Mesodermal cell (in vitro differentiated cells): ENCODE measurements at regions not wholly inside any gene's neighbourhood (a gene's known extent, or its start where the extent isn't known, plus 50 kb on each side); places are given as distances from the start of the nearest gene placed in this dataset.
"Not testable (repeated sequence)": the region's sequence is repeated elsewhere in the genome, so short reads cannot be mapped to it uniquely, and the experiment has no call there.

ENCODE experiments used
- H3K27ac ChIP-seq: 2 replicates; pipeline ENCODE4 v1.7.0; 2013; ENCODE audit warnings: mild to moderate bottlenecking, low read depth, low read length, moderate library complexity; ENCODE audit not compliant: severe bottlenecking
- H3K36me3 ChIP-seq: 2 replicates; pipeline ENCODE4 v1.7.1; 2013; ENCODE audit warnings: mild to moderate bottlenecking, low read length, moderate library complexity; ENCODE audit not compliant: control insufficient read depth, insufficient read depth
- H3K4me1 ChIP-seq: one replicate; pipeline ENCODE4 v1.7.1; 2013; ENCODE audit warnings: mild to moderate bottlenecking, low read length; ENCODE audit not compliant: insufficient read depth, control insufficient read depth, poor library complexity, severe bottlenecking
- H3K4me3 ChIP-seq: 2 replicates; pipeline ENCODE4 v1.7.0; 2013; ENCODE audit warnings: low read length, control low read depth, mild to moderate bottlenecking; ENCODE audit not compliant: insufficient read depth, poor library complexity, severe bottlenecking; ENCODE audit errors: extremely low read depth
- H3K9me3 ChIP-seq: 2 replicates; pipeline ENCODE4 v1.7.1; 2013; ENCODE audit warnings: mild to moderate bottlenecking, low read length, moderate library complexity; ENCODE audit not compliant: control insufficient read depth
- WGBS, 2 experiments: methylation state at CpG; one replicate each; pipeline ENCODE4 v1.1.5; 2013; ENCODE audit warnings: missing lambda C conversion rate in 2 of 2; ENCODE audit not compliant: insufficient coverage in 2 of 2; 5-methylcytosine and 5-hydroxymethylcytosine counted together

DNA sequence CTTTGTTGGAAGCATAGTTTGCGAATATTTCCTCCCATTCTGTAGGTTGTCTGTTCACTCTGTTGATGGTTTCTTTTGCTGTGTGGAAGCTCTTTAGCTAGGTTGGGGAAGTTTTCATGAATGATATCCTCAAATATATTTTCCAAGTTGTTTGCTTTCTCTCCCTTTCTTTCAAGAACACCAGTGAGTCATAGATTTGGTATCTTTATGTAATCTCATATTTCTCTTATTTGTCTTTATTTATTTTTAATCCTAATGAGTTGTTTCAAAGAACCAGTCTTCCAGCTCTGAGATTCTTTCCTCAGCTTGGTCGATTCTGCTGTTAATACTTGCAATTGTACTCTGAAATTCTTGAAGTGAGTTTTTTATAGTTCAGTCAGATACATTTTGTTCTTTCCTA, 628.0 kb upstream of the ID4 start:
- Histone ChIP-seq H3K36me3 (no peaks in the 10 kb centered on the region), H3K4me1 (no peaks in the 10 kb centered on the region), H3K4me3 (no peak overlapping the region), H3K9me3 (no peaks in the 10 kb centered on the region), H3K27ac (no peak overlapping the region)
- WGBS, 2 experiments = 100% methylated on average over 1 of the region's 2 CpGs; no CpG with 5 or more reads in 1 of the 2 experiments

DNA sequence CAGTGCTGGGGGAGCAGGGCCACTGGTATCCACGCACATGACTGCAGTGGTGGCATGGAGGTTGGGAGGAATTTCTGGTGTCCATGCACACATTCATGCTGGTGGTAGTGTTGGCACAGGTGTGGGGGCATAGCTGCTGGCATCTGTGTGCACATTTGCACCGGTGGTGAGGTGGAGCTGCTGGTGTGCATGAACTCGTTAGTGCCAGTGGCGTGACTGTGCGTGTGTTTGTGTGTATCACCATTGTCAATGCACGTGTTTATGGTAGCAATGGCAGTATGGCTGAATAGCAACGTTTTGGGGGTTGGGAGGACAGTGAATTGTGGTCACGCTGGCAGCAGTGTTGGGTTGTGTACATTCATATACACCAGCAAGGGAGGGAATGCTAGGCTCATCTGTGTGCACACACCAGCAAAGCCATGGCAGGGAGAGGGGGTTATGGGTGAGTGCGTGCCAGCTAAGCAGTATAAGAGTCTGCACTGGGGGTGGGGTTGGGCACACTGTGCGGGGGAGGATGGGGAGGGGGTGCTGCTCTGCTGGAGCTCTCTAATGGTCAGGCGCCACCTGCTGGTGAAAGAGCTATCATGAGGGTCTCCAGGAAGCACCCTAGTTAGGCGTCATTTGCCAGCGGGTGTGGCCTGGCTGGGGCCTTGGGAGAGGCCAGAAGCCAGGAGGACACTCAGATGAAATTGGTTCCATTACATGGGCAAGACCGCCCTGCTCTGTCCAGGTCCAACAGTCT, 626.1 kb upstream of the ID4 start:
- no peaks in the 10 kb centered on the region for H3K9me3 ChIP-seq
- H3K4me3 ChIP-seq = no peak overlapping the region
- H3K36me3 ChIP-seq = no peaks in the 10 kb centered on the region
- WGBS, 2 experiments = 91% methylated on average over 9 to 14 of the region's 14 CpGs
- H3K27ac ChIP-seq = no peak overlapping the region
- no peaks in the 10 kb centered on the region for H3K4me1 ChIP-seq

DNA sequence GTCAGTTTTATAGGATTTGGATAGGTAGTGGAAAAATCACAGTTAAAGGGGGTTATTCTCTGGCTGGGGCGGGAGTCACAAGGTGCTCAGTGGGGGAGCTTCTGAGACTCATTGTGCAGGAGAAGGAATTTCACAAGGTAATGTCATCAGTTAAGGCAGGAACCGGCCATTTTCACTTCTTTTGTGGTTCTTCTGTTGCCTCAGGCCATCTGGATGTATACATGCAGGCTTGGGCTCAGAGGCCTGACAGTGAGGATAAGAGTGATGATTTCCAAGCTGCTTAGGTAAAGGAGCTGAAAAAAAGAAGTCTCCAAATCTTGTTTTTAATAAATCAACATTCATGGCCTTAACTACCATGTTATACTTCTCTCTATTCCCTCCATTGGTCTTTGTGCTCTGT, 622.9 kb upstream of the ID4 start:
- Histone ChIP-seq H3K4me1 (no peaks in the 10 kb centered on the region), H3K4me3 (no peak overlapping the region), H3K27ac (no peak overlapping the region), H3K36me3 (no peaks in the 10 kb centered on the region), H3K9me3 (no peaks in the 10 kb centered on the region)
- WGBS, 2 experiments = 87 to 90% methylated on average over 2 of the region's 2 CpGs

DNA sequence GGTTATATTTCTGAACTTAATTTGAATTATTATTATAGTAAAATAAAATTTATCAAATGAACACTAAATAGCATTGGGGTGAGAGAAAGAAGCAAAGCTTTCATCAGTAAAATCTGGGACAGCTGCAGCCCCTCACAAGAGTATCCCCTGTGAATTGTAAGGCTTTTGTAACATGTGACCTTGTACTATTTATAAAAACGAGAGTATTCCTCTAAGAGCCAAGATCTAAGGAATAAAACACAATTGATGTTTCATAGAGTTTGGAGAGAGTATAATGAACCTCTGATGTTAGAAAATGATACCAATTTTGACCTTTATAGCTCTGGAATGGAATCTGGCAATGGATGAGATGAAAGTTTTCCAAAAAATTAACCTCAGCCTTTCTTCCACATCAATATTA, 617.2 kb upstream of the ID4 start:
- Histone ChIP-seq H3K4me1 (no peaks in the 10 kb centered on the region), H3K27ac (no peak overlapping the region), H3K4me3 (no peak overlapping the region), H3K9me3 (no peaks in the 10 kb centered on the region), H3K36me3 (no peaks in the 10 kb centered on the region)
- WGBS, 2 experiments = no CpG with 5 or more reads among the region's 1 CpG

DNA sequence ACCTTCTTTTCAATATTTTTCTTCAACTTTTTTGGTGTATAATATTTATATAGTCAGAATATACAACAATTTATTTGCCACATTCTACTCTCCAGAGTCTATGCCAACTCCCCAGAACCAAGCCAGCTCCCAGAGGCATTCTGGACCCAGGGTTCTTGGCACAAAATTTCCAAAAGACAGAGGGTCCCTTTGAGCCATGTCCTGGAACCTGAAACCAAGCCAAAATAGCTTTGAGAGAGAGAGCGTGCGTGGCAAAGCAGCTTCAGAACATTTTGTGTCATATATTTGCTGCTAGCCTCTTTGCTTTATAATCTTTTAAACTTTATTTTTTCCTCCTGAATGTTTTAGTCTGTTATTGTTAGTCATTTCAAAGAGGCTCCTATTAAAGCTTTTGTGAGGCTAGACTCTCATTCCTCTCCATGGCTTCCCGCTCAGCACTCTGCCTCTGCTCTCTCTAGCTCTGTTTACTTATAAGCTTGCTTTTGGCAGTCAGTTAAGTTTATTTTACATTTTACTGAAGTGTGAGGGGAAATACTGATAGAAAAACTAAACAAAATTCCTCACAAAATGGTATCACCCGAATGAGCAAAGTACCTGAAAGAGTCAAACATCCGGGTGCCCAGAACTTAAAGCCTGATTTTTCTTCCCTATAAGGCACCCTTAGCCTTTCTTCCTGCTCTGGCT, 605.1 kb upstream of the ID4 start:
- H3K9me3 ChIP-seq = no peaks in the 10 kb centered on the region

DNA sequence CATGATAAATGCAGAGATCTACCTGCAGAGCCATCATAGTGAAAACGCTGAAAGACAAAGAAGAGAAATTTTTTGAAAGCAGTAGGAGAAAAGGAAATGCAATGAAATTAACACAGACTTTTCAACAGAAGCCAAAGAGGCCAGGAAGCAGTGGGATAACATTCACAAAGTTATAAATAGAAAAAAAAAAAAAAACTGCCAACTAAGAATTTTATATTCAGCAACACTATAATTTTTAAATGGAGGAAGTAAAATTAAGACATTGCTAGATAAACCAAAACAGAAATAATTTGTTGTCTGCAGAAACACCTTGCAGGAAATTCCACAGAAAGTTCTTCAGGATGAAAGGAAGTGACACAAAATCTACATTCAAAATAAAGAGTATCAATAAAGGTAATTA, 591.5 kb upstream of the ID4 start:
- Histone ChIP-seq H3K4me3 (no peak overlapping the region), H3K9me3 (peaks cover 3% of the 10 kb centered on the region)
- no CpG with 5 or more reads among the region's 1 CpG for WGBS, 2 experiments

More for the DNA sequence above, 605.1 kb upstream of the ID4 start:
- no peak overlapping the region for H3K27ac ChIP-seq
- H3K36me3 ChIP-seq = no peaks in the 10 kb centered on the region
- H3K4me1 ChIP-seq = no peaks in the 10 kb centered on the region
- 93 to 100% methylated on average over 2 of the region's 5 CpGs for WGBS, 2 experiments
- no peak overlapping the region for H3K4me3 ChIP-seq

DNA sequence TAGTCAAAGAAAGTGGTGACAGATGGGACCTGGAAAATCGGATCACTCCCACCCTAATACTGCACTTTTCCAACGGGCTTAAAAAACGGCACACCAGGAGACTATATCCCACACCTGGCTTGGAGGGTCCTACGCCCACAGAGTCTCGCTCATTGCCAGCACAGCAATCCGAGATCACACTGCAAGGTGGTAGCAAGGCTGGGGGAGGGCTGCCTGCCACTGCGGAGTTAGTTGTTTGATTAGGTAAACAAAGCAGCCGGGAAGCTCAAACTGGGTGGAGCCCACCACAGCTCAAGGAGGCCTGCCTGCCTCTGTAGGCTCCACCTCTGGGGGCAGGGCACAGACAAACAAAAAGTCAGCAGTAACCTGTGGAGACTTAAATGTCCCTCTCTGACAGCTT, 590.0 kb upstream of the ID4 start:
- not testable (repeated sequence) for H3K4me1 ChIP-seq, H3K36me3 ChIP-seq, H3K4me3 ChIP-seq, H3K27ac ChIP-seq, H3K9me3 ChIP-seq
- WGBS, 2 experiments = 75 to 80% methylated on average over 1 to 6 of the region's 8 CpGs

More for the DNA sequence above, 591.5 kb upstream of the ID4 start:
- Histone ChIP-seq H3K36me3 (no peaks in the 10 kb centered on the region), H3K4me1 (no peaks in the 10 kb centered on the region), H3K27ac (no peak overlapping the region)

DNA sequence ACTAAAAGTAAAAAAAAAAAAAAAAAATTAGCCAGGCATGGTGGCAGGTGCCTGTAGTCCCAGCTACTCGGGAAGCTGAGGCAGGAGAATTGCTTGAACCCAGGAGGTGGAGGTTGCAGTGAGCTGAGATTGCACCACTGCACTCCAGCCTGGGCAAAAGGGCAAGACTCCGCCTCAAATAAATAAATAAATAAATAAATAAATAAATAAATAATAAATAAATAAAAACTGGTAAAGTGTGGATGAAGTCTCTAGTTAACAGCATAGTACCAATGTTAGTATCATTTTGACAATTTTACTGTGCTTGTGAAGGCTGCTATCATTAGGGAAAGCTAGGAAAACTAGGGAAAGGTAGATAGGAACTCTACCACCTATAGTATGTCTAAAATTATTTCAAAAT, 581.0 kb upstream of the ID4 start:
- H3K9me3 ChIP-seq, H3K4me3 ChIP-seq, H3K27ac ChIP-seq, H3K4me1 ChIP-seq, H3K36me3 ChIP-seq: not testable (repeated sequence)
- 80% methylated on average over 1 of the region's 2 CpGs; no CpG with 5 or more reads in 1 of the 2 experiments for WGBS, 2 experiments

DNA sequence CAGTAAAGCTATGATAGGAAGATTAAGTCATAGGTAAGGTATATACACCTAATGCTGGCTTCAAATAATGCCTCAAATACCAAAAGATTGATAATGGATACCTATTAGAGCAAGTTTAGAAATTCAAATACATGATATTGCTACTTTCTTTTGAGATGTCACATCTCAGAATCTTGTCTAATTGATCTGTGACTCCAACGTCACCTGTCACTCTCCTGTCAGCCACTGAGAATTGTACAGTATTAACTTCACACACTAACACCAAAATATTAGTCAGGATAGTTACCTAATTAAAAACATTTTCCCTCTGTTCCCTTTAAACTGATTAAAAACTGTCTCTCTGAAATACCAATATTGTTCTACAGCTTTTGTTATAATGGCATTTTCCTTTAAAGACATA, 575.5 kb upstream of the ID4 start:
- 100% methylated on average over 1 of the region's 1 CpG; no CpG with 5 or more reads in 1 of the 2 experiments for WGBS, 2 experiments
- Histone ChIP-seq H3K36me3 (no peaks in the 10 kb centered on the region), H3K4me1 (no peaks in the 10 kb centered on the region), H3K9me3 (no peaks in the 10 kb centered on the region), H3K27ac (no peak overlapping the region), H3K4me3 (no peak overlapping the region)

DNA sequence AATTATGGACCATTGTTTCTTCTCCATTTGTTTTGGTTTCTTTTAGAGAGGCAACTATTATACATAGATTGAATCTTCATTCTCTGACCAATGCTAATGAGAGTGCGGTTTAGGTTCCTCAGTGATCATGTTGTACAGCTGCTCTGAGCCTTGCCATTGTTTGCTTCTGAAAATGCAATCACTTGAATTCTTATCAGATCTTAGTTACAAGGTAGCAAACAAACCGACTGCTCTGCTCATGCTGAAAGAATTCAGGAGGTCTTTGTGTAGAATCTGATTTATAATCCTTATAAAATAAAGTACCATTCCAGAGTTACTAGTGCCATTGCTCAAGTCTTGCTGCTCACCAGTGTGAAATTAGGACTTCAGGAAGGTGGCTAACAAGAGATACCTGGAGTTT, 569.1 kb upstream of the ID4 start:
- no peaks in the 10 kb centered on the region for H3K36me3 ChIP-seq
- H3K4me1 ChIP-seq = no peaks in the 10 kb centered on the region
- 100% methylated on average over 1 of the region's 2 CpGs for WGBS, 2 experiments
- no peak overlapping the region for H3K27ac ChIP-seq
- H3K4me3 ChIP-seq = no peak overlapping the region
- no peaks in the 10 kb centered on the region for H3K9me3 ChIP-seq

DNA sequence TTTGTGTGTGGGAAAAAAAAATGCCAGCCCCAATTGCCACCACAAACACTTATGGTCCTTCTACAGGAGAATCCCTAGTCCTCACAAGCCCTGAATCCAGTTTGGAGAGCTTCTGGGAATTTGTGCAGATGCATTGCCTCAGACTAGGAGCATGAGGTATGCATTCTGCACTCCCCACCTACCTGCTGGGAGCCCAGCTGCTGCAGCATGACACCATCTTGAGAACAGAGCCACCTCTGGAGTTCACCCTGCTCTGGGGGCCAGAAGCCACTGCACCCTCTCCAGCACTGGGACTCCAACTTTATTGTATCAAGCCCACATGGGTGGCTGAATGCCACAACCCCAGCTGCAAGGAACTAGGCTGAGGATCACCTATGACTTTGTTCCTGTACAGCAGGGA, 568.5 kb upstream of the ID4 start:
- Histone ChIP-seq H3K4me1 (no peaks in the 10 kb centered on the region), H3K27ac (no peak overlapping the region)

More for the DNA sequence above, 568.5 kb upstream of the ID4 start:
- Histone ChIP-seq H3K36me3 (no peaks in the 10 kb centered on the region), H3K9me3 (no peaks in the 10 kb centered on the region), H3K4me3 (no peak overlapping the region)
